ENCODE measurements at regions not wholly inside any gene's neighbourhood (a gene's known extent, or its start where the extent isn't known, plus 50 kb on each side); places are given as distances from the start of the nearest gene placed in this dataset.

- intact Hi-C loops (cut with DNase I) = no loop called here
- H3K27me3 ChIP-seq = no peaks in the 10 kb centered on the region
- TF ChIP-seq POLR2A (IDR thresholded peaks at IDR 0.05) = no peak
- TF ChIP-seq CTCF (IDR thresholded peaks at IDR 0.05) = no peak
- H3K4me1 ChIP-seq = no peaks in the 10 kb centered on the region
- H3K4me3 ChIP-seq (replicated peaks in 1 of 3) = no peak overlapping the region
- no peak overlapping the region for H3K27ac ChIP-seq
- no peak for DNase-seq
- no peaks in the 10 kb centered on the region for H3K36me3 ChIP-seq
- H3K9me3 ChIP-seq = no peaks in the 10 kb centered on the region
- 81% methylated on average over 10 to 13 of the region's 14 CpGs for WGBS, 2 donors
These were observed 174.0 kb upstream of the GSE1 start for GRCh38 chr16:85438981-85439685.

- no peak for DNase-seq
- TF ChIP-seq POLR2A (IDR thresholded peaks at IDR 0.05) = no peak
- TF ChIP-seq CTCF (IDR thresholded peaks at IDR 0.05) = no peak
- no peak overlapping the region for H3K4me3 ChIP-seq (replicated peaks in 1 of 3)
- no peaks in the 10 kb centered on the region for H3K36me3 ChIP-seq
- intact Hi-C loops (cut with DNase I) = no loop called here
- no peaks in the 10 kb centered on the region for H3K9me3 ChIP-seq
- H3K4me1 ChIP-seq = peaks cover 0 to 11% of the 10 kb centered on the region in 2 donors
- WGBS, 2 donors = 84 to 97% methylated on average over 5 to 7 of the region's 16 CpGs
- no peaks in the 10 kb centered on the region for H3K27me3 ChIP-seq
- H3K27ac ChIP-seq = no peak overlapping the region
These were observed 172.4 kb upstream of the GSE1 start for GRCh38 chr16:85440744-85441143.

GRCh38 chr16:85441189-85441889 is 171.8 kb upstream of the GSE1 start:
- Histone ChIP-seq H3K4me1 (peaks cover 0 to 17% of the 10 kb centered on the region in 2 donors), H3K4me3 (replicated peaks in 1 of 3) (no peak overlapping the region), H3K9me3 (no peaks in the 10 kb centered on the region), H3K27ac (no peak overlapping the region), H3K36me3 (no peaks in the 10 kb centered on the region), H3K27me3 (no peaks in the 10 kb centered on the region)
- no peak for DNase-seq
- TF ChIP-seq POLR2A (IDR thresholded peaks at IDR 0.05) (no peak), CTCF (IDR thresholded peaks at IDR 0.05) (no peak)
- 95 to 96% methylated on average over 13 to 15 of the region's 15 CpGs for WGBS, 2 donors
- intact Hi-C loops (cut with DNase I) = no loop called here

- WGBS, 2 donors = 94% methylated on average over 12 of the region's 12 CpGs
- Histone ChIP-seq H3K9me3 (no peaks in the 10 kb centered on the region), H3K4me3 (replicated peaks in 1 of 3) (no peak overlapping the region), H3K4me1 (peaks cover 0 to 18% of the 10 kb centered on the region in 2 donors), H3K27ac (no peak overlapping the region), H3K27me3 (no peaks in the 10 kb centered on the region), H3K36me3 (no peaks in the 10 kb centered on the region)
- intact Hi-C loops (cut with DNase I) = no loop called here
- TF ChIP-seq CTCF (IDR thresholded peaks at IDR 0.05) (no peak), POLR2A (IDR thresholded peaks at IDR 0.05) (no peak)
- DNase-seq = no peak
These were observed 171.0 kb upstream of the GSE1 start for GRCh38 chr16:85441890-85442670.

Measured in thyroid gland (tissue), 4 donors.